ENCODE measurements at regions not wholly inside any gene's neighbourhood (a gene's known extent, or its start where the extent isn't known, plus 50 kb on each side); places are given as distances from the start of the nearest gene placed in this dataset.

DNA sequence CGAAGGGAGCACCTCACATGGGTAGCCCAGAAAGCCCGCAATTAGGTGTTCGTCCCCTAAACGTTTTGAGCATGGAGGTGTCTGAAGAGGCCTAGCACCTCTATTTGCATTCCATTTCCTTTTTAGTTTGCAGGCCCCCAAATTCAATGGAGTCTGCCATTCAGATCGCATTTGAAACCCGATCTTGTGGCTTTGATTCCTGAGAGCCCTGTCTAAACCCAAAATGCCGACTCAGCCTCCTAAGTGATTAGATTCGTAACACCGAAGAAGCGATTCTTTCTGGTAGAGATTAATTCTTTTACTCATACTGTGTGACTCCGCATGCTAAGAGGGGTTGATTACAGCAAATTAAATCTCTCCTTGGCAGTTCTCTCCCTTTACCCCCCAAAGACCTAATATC is 415.2 kb upstream of the KAZN start:
- Histone ChIP-seq H3K4me3 (ENCODE audit: insufficient read depth, low read depth, low read length, poor library complexity, severe bottlenecking) (no peak overlapping the region), H3K36me3 (ENCODE audit: control insufficient read depth, insufficient read depth, low read length) (no peaks in the 10 kb centered on the region), H3K27me3 (replicated peaks; ENCODE audit: control insufficient read depth, insufficient read depth, low read length, poor library complexity, severe bottlenecking) (no peaks in the 10 kb centered on the region), H3K4me1 (ENCODE audit: control insufficient read depth, insufficient read depth, low read length, poor library complexity, severe bottlenecking) (no peaks in the 10 kb centered on the region), H3K9me3 (ENCODE audit: control insufficient read depth, low read length) (no peaks in the 10 kb centered on the region), H3K27ac (ENCODE audit: insufficient read depth, low read length, poor library complexity, severe bottlenecking) (no peak overlapping the region)
- no peak for DNase-seq

DNA sequence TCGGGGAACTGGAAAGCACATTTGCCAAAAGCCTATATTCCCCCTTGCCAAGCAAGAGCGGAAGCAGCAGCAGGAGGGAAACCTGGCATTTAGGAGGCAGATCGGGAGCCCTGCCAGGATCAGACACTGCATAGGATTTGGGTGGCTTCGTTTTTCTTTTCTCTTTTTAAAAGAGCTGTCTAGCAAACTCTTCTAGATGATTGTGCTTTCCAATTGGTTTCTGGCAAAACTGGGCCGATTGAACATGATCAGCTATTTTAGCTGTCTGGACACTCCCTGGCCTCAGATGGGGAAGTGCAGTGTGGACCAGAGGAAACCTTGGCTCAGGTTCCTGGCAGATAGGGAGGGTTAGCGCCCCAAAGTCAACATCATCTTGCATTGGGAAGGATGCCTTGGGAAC is 414.0 kb upstream of the KAZN start:
- Histone ChIP-seq H3K4me1 (ENCODE audit: control insufficient read depth, insufficient read depth, low read length, poor library complexity, severe bottlenecking) (no peaks in the 10 kb centered on the region), H3K27ac (ENCODE audit: insufficient read depth, low read length, poor library complexity, severe bottlenecking) (no peak overlapping the region), H3K27me3 (replicated peaks; ENCODE audit: control insufficient read depth, insufficient read depth, low read length, poor library complexity, severe bottlenecking) (no peaks in the 10 kb centered on the region), H3K9me3 (ENCODE audit: control insufficient read depth, low read length) (no peaks in the 10 kb centered on the region), H3K36me3 (ENCODE audit: control insufficient read depth, insufficient read depth, low read length) (no peaks in the 10 kb centered on the region), H3K4me3 (ENCODE audit: insufficient read depth, low read depth, low read length, poor library complexity, severe bottlenecking) (no peak overlapping the region)
- no peak for DNase-seq

- no peaks in the 10 kb centered on the region for H3K4me1 ChIP-seq (ENCODE audit: control insufficient read depth, insufficient read depth, low read length, poor library complexity, severe bottlenecking)
- no peaks in the 10 kb centered on the region for H3K36me3 ChIP-seq (ENCODE audit: control insufficient read depth, insufficient read depth, low read length)
- H3K27me3 ChIP-seq (replicated peaks; ENCODE audit: control insufficient read depth, insufficient read depth, low read length, poor library complexity, severe bottlenecking): no peaks in the 10 kb centered on the region
- no peak for DNase-seq
- H3K4me3 ChIP-seq (ENCODE audit: insufficient read depth, low read depth, low read length, poor library complexity, severe bottlenecking): no peak overlapping the region
- no peak overlapping the region for H3K27ac ChIP-seq (ENCODE audit: insufficient read depth, low read length, poor library complexity, severe bottlenecking)
- H3K9me3 ChIP-seq (ENCODE audit: control insufficient read depth, low read length): no peaks in the 10 kb centered on the region
Measured at GRCh38 chr1:14189381-14189780, 409.1 kb upstream of the KAZN start.

DNA sequence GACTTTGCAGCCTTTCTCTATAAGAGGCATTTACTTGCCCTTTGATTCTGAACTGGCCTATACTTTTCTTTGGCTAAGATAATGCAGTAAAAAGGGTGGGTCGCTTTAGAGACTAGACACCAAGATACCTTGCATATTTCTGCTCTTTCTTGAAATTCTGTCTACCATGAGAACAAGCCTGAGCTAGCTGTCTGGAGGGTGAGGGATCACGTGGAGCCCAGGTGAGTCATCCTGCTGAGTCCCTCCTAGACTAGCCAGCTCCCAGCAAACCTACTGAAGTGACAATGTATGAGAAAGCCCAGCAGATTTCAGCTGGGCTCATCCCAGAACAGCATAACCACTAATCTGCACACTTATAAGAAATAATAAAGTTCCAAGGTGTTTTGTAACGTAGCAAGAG is 408.0 kb upstream of the KAZN start:
- DNase-seq: no peak
- H3K27me3 ChIP-seq (replicated peaks; ENCODE audit: control insufficient read depth, insufficient read depth, low read length, poor library complexity, severe bottlenecking): no peaks in the 10 kb centered on the region
- H3K36me3 ChIP-seq (ENCODE audit: control insufficient read depth, insufficient read depth, low read length): no peaks in the 10 kb centered on the region
- no peak overlapping the region for H3K27ac ChIP-seq (ENCODE audit: insufficient read depth, low read length, poor library complexity, severe bottlenecking)
- no peaks in the 10 kb centered on the region for H3K4me1 ChIP-seq (ENCODE audit: control insufficient read depth, insufficient read depth, low read length, poor library complexity, severe bottlenecking)
- no peaks in the 10 kb centered on the region for H3K9me3 ChIP-seq (ENCODE audit: control insufficient read depth, low read length)
- H3K4me3 ChIP-seq (ENCODE audit: insufficient read depth, low read depth, low read length, poor library complexity, severe bottlenecking): no peak overlapping the region

GRCh38 chr1:14194511-14194910 is 404.0 kb upstream of the KAZN start:
- H3K4me3 ChIP-seq (ENCODE audit: insufficient read depth, low read depth, low read length, poor library complexity, severe bottlenecking): no peak overlapping the region
- DNase-seq: no peak
- H3K9me3 ChIP-seq (ENCODE audit: control insufficient read depth, low read length): no peaks in the 10 kb centered on the region
- no peaks in the 10 kb centered on the region for H3K27me3 ChIP-seq (replicated peaks; ENCODE audit: control insufficient read depth, insufficient read depth, low read length, poor library complexity, severe bottlenecking)
- H3K4me1 ChIP-seq (ENCODE audit: control insufficient read depth, insufficient read depth, low read length, poor library complexity, severe bottlenecking): no peaks in the 10 kb centered on the region
- H3K27ac ChIP-seq (ENCODE audit: insufficient read depth, low read length, poor library complexity, severe bottlenecking): no peak overlapping the region
- H3K36me3 ChIP-seq (ENCODE audit: control insufficient read depth, insufficient read depth, low read length): no peaks in the 10 kb centered on the region

DNA sequence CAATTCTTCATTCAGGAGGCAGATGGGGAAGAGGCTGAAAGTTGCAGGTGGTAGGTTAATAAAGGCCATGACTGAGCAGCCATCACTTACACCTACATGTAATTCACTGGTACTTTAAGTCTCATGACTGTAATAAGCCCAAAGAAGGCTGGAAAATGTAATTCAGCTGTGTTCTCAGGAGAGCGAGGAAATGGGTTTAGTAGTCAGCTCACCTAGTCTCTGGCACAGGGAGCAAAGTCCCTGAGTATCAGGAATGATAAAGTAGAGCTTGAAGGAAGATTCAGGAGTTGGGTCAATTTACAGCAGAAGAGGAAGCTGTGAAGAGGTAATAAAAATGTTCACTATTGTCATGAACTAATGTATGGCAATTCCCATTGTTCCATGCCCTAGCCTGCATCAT is 393.4 kb upstream of the KAZN start:
- H3K4me3 ChIP-seq (ENCODE audit: insufficient read depth, low read depth, low read length, poor library complexity, severe bottlenecking): no peak overlapping the region
- no peaks in the 10 kb centered on the region for H3K27me3 ChIP-seq (replicated peaks; ENCODE audit: control insufficient read depth, insufficient read depth, low read length, poor library complexity, severe bottlenecking)
- no peaks in the 10 kb centered on the region for H3K9me3 ChIP-seq (ENCODE audit: control insufficient read depth, low read length)
- H3K36me3 ChIP-seq (ENCODE audit: control insufficient read depth, insufficient read depth, low read length): no peaks in the 10 kb centered on the region
- H3K27ac ChIP-seq (ENCODE audit: insufficient read depth, low read length, poor library complexity, severe bottlenecking): no peak overlapping the region
- DNase-seq: no peak
- H3K4me1 ChIP-seq (ENCODE audit: control insufficient read depth, insufficient read depth, low read length, poor library complexity, severe bottlenecking): no peaks in the 10 kb centered on the region

GRCh38 chr1:14215151-14215550 is 383.3 kb upstream of the KAZN start:
- no peak for DNase-seq

GRCh38 chr1:14217384-14217783 is 381.1 kb upstream of the KAZN start:
- no peaks in the 10 kb centered on the region for H3K27me3 ChIP-seq (replicated peaks; ENCODE audit: control insufficient read depth, insufficient read depth, low read length, poor library complexity, severe bottlenecking)
- DNase-seq: no peak
- no peak overlapping the region for H3K27ac ChIP-seq (ENCODE audit: insufficient read depth, low read length, poor library complexity, severe bottlenecking)

More at GRCh38 chr1:14215151-14215550, 383.3 kb upstream of the KAZN start:
- H3K36me3 ChIP-seq (ENCODE audit: control insufficient read depth, insufficient read depth, low read length): no peaks in the 10 kb centered on the region
- no peaks in the 10 kb centered on the region for H3K9me3 ChIP-seq (ENCODE audit: control insufficient read depth, low read length)
- no peak overlapping the region for H3K4me3 ChIP-seq (ENCODE audit: insufficient read depth, low read depth, low read length, poor library complexity, severe bottlenecking)
- no peaks in the 10 kb centered on the region for H3K27me3 ChIP-seq (replicated peaks; ENCODE audit: control insufficient read depth, insufficient read depth, low read length, poor library complexity, severe bottlenecking)
- H3K27ac ChIP-seq (ENCODE audit: insufficient read depth, low read length, poor library complexity, severe bottlenecking): no peak overlapping the region
- no peaks in the 10 kb centered on the region for H3K4me1 ChIP-seq (ENCODE audit: control insufficient read depth, insufficient read depth, low read length, poor library complexity, severe bottlenecking)

GRCh38 chr1:14220324-14220723 is 378.2 kb upstream of the KAZN start:
- Histone ChIP-seq H3K4me1 (ENCODE audit: control insufficient read depth, insufficient read depth, low read length, poor library complexity, severe bottlenecking) (no peaks in the 10 kb centered on the region), H3K27me3 (replicated peaks; ENCODE audit: control insufficient read depth, insufficient read depth, low read length, poor library complexity, severe bottlenecking) (no peaks in the 10 kb centered on the region), H3K36me3 (ENCODE audit: control insufficient read depth, insufficient read depth, low read length) (no peaks in the 10 kb centered on the region), H3K9me3 (ENCODE audit: control insufficient read depth, low read length) (no peaks in the 10 kb centered on the region), H3K4me3 (ENCODE audit: insufficient read depth, low read depth, low read length, poor library complexity, severe bottlenecking) (no peak overlapping the region), H3K27ac (ENCODE audit: insufficient read depth, low read length, poor library complexity, severe bottlenecking) (no peak overlapping the region)
- DNase-seq: no peak

More at GRCh38 chr1:14217384-14217783, 381.1 kb upstream of the KAZN start:
- Histone ChIP-seq H3K36me3 (ENCODE audit: control insufficient read depth, insufficient read depth, low read length) (no peaks in the 10 kb centered on the region), H3K4me1 (ENCODE audit: control insufficient read depth, insufficient read depth, low read length, poor library complexity, severe bottlenecking) (no peaks in the 10 kb centered on the region), H3K4me3 (ENCODE audit: insufficient read depth, low read depth, low read length, poor library complexity, severe bottlenecking) (no peak overlapping the region), H3K9me3 (ENCODE audit: control insufficient read depth, low read length) (no peaks in the 10 kb centered on the region)

DNA sequence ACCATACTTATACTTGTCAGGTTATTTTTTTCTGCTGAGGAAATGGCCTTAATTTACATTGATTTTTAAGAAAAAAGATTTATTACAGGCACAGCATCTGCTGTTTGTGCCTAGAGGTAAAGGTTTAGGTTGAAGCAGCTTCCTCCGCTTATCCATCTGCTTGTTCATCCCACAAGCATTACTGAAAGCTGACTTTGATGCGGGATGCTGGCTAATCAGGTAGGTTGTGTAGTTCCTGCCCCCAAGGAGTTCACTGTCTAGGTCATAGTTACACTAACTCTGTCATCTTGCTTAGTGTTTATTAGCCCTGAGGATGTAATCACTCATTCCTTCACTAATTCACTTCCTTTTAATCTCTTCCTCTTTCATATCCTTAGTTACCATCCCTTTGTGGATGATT is 377.7 kb upstream of the KAZN start:
- H3K27me3 ChIP-seq (replicated peaks; ENCODE audit: control insufficient read depth, insufficient read depth, low read length, poor library complexity, severe bottlenecking): no peaks in the 10 kb centered on the region
- DNase-seq: no peak
- no peak overlapping the region for H3K27ac ChIP-seq (ENCODE audit: insufficient read depth, low read length, poor library complexity, severe bottlenecking)
- no peaks in the 10 kb centered on the region for H3K4me1 ChIP-seq (ENCODE audit: control insufficient read depth, insufficient read depth, low read length, poor library complexity, severe bottlenecking)
- H3K4me3 ChIP-seq (ENCODE audit: insufficient read depth, low read depth, low read length, poor library complexity, severe bottlenecking): no peak overlapping the region
- no peaks in the 10 kb centered on the region for H3K9me3 ChIP-seq (ENCODE audit: control insufficient read depth, low read length)
- no peaks in the 10 kb centered on the region for H3K36me3 ChIP-seq (ENCODE audit: control insufficient read depth, insufficient read depth, low read length)

GRCh38 chr1:14222086-14222485 is 376.4 kb upstream of the KAZN start:
- DNase-seq: no peak
- H3K9me3 ChIP-seq (ENCODE audit: control insufficient read depth, low read length): no peaks in the 10 kb centered on the region
- no peak overlapping the region for H3K4me3 ChIP-seq (ENCODE audit: insufficient read depth, low read depth, low read length, poor library complexity, severe bottlenecking)
- H3K4me1 ChIP-seq (ENCODE audit: control insufficient read depth, insufficient read depth, low read length, poor library complexity, severe bottlenecking): no peaks in the 10 kb centered on the region
- H3K27ac ChIP-seq (ENCODE audit: insufficient read depth, low read length, poor library complexity, severe bottlenecking): no peak overlapping the region
- no peaks in the 10 kb centered on the region for H3K36me3 ChIP-seq (ENCODE audit: control insufficient read depth, insufficient read depth, low read length)
- H3K27me3 ChIP-seq (replicated peaks; ENCODE audit: control insufficient read depth, insufficient read depth, low read length, poor library complexity, severe bottlenecking): no peaks in the 10 kb centered on the region
